ENCODE measurements at regions not wholly inside any gene's neighbourhood (a gene's known extent, or its start where the extent isn't known, plus 50 kb on each side); places are given as distances from the start of the nearest gene placed in this dataset.
"Not testable (repeated sequence)": the region's sequence is repeated elsewhere in the genome, so short reads cannot be mapped to it uniquely, and the experiment has no call there.

DNA sequence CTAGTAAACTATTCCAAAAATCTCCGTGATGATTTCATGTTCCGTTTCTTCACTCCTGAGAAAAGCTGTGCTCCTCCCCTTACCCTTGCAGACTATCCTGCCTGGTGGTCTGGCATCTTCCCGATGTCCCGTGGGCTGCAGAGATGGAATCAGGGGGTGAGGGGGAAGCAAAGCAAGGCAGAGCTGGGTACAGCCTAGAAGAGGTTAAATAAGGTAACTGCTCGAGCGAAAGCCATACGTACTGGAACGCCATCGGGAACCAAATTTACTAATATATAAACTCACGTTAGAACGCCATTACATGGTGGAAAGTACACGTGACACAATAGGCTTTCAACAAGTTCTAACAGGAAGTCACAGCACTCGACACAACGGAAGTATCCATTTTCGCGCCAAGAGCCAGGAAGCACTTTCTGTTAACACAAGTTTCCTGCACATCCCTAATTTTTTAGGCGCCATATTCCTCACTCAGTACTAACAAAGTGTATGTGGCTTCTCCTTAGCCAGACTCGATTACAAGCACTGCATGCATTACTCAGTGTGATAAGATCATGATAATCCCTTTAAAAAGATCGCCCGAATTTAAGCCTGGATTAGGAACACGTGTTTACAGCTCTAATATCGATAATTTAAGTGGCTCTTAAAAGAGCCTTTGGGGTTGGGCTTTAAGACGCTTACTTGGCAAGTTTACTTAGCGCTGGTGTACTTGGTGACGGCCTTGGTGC is 101.6 kb upstream of the PRSS16 start:
- Histone ChIP-seq H3K79me2 (ENCODE audit: insufficient read depth, low read length) (peaks cover 19% of the 10 kb centered on the region), H3K4me2 (ENCODE audit: insufficient read depth, low read length) (peak overlapping the region; percentile 86), H3K4me3 (ENCODE audit: insufficient read depth, low read length) (peak overlapping the region; percentile 84), H4K20me1 (ENCODE audit: insufficient read depth, low read length) (no peaks in the 10 kb centered on the region), H3K27ac (ENCODE audit: low read depth, low read length) (peak overlapping the region; percentile 89), H3K9me3 (ENCODE audit: low read depth, low read length) (no peaks in the 10 kb centered on the region), H3K27me3 (ENCODE audit: insufficient read depth, low read length) (no peaks in the 10 kb centered on the region), H3K4me1 (ENCODE audit: insufficient read depth, low read length) (peaks cover 14% of the 10 kb centered on the region), H3K36me3 (ENCODE audit: insufficient read depth, low read length) (no peaks in the 10 kb centered on the region), H2AFZ (ENCODE audit: low read length) (peak overlapping the region; percentile 93)
- TF ChIP-seq, protein P1, sequence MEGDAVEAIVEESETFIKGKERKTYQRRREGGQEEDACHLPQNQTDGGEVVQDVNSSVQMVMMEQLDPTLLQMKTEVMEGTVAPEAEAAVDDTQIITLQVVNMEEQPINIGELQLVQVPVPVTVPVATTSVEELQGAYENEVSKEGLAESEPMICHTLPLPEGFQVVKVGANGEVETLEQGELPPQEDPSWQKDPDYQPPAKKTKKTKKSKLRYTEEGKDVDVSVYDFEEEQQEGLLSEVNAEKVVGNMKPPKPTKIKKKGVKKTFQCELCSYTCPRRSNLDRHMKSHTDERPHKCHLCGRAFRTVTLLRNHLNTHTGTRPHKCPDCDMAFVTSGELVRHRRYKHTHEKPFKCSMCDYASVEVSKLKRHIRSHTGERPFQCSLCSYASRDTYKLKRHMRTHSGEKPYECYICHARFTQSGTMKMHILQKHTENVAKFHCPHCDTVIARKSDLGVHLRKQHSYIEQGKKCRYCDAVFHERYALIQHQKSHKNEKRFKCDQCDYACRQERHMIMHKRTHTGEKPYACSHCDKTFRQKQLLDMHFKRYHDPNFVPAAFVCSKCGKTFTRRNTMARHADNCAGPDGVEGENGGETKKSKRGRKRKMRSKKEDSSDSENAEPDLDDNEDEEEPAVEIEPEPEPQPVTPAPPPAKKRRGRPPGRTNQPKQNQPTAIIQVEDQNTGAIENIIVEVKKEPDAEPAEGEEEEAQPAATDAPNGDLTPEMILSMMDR (IDR thresholded peaks at IDR 0.05; ENCODE audit: extremely low read depth, low read depth, low read length) = no peak
- DNase-seq (ENCODE audit: insufficient read length, low spot score, missing footprints) = peak; percentile 82

DNA sequence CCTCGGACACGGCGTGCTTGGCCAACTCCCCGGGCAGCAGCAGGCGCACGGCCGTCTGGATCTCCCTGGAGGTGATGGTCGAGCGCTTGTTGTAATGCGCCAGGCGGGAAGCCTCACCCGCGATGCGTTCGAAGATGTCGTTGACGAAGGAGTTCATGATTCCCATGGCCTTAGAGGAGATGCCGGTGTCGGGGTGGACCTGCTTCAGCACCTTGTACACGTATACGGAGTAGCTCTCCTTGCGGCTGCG is 101.1 kb upstream of the PRSS16 start:
- not testable (repeated sequence) for H3K27me3 ChIP-seq (ENCODE audit: insufficient read depth, low read length); H3K36me3 ChIP-seq (ENCODE audit: insufficient read depth, low read length); DNase-seq (ENCODE audit: insufficient read length, low spot score, missing footprints); H3K9me3 ChIP-seq (ENCODE audit: low read depth, low read length); H4K20me1 ChIP-seq (ENCODE audit: insufficient read depth, low read length)
- Histone ChIP-seq H3K4me3 (ENCODE audit: insufficient read depth, low read length) (peak overlapping the region; percentile 84), H2AFZ (ENCODE audit: low read length) (peak overlapping the region; percentile 93), H3K79me2 (ENCODE audit: insufficient read depth, low read length) (peaks cover 19% of the 10 kb centered on the region), H3K4me1 (ENCODE audit: insufficient read depth, low read length) (peaks cover 14% of the 10 kb centered on the region), H3K4me2 (ENCODE audit: insufficient read depth, low read length) (peak overlapping the region; percentile 86), H3K27ac (ENCODE audit: low read depth, low read length) (peak overlapping the region; percentile 89)

DNA sequence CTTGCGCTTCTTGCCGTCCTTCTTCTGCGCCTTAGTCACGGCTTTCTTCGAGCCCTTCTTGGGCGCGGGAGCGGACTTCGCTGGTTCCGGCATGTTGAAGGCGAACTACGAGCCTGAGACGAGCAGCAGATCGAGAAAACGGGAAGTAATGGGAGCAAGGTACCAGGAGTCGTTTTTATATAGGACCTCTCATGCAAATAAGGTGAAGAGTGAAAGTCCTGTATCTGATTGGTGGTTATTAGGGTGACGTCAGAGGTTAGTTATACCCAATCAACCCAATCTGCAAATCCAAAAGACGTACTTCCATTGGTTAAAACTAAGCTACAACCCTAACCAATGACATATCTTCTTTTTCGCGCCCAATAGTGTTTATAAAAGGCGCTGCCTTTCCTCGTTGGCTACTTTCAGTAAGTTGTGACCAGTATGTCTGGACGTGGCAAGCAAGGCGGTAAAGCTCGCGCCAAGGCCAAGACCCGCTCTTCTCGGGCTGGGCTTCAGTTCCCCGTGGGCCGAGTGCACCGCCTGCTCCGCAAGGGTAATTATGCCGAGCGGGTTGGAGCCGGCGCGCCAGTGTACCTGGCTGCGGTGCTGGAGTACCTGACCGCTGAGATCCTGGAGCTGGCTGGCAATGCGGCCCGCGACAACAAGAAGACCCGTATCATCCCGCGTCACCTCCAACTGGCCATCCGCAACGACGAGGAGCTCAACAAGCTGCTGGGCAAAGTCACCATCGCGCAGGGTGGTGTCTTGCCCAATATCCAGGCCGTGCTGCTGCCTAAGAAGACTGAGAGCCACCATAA is 100.6 kb upstream of the PRSS16 start:
- TF ChIP-seq, protein P1 (IDR thresholded peaks at IDR 0.05; ENCODE audit: extremely low read depth, low read depth, low read length) = no peak
- DNase-seq (ENCODE audit: insufficient read length, low spot score, missing footprints) = peak; percentile 97
- Histone ChIP-seq H2AFZ (ENCODE audit: low read length) (peak overlapping the region; percentile 81), H3K27ac (ENCODE audit: low read depth, low read length) (peak overlapping the region; percentile 89), H3K9me3 (ENCODE audit: low read depth, low read length) (no peaks in the 10 kb centered on the region), H4K20me1 (ENCODE audit: insufficient read depth, low read length) (no peaks in the 10 kb centered on the region), H3K4me1 (ENCODE audit: insufficient read depth, low read length) (peaks cover 14% of the 10 kb centered on the region), H3K4me2 (ENCODE audit: insufficient read depth, low read length) (peak overlapping the region; percentile 86), H3K36me3 (ENCODE audit: insufficient read depth, low read length) (no peaks in the 10 kb centered on the region), H3K4me3 (ENCODE audit: insufficient read depth, low read length) (peak overlapping the region; percentile 84), H3K27me3 (ENCODE audit: insufficient read depth, low read length) (no peaks in the 10 kb centered on the region), H3K79me2 (ENCODE audit: insufficient read depth, low read length) (peaks cover 17% of the 10 kb centered on the region)

DNA sequence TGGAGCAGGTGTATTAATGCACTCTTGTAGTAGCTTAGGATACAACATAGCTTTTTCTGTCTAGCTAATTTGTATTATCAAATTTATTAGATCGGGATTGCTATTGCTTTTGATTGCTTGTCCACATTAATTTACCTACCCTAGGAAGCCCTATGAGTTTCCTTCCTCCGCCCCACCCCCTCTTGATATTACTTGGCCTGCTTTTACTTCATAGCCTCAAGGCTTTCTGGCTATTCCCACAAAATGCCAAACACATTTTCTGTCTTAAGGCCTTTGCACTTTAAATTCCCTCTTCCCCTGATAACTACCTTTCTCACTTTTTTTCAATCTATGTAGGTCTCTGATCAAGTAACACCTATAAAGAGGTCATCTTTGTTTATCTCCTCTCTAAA is 99.1 kb upstream of the PRSS16 start:
- H3K4me3 ChIP-seq (ENCODE audit: insufficient read depth, low read length) = no peak overlapping the region
- TF ChIP-seq, protein P1 (IDR thresholded peaks at IDR 0.05; ENCODE audit: extremely low read depth, low read depth, low read length) = no peak

More for the DNA sequence above, 99.1 kb upstream of the PRSS16 start:
- no peaks in the 10 kb centered on the region for H3K27me3 ChIP-seq (ENCODE audit: insufficient read depth, low read length)
- H3K79me2 ChIP-seq (ENCODE audit: insufficient read depth, low read length) = peaks cover 14% of the 10 kb centered on the region
- H3K4me2 ChIP-seq (ENCODE audit: insufficient read depth, low read length) = no peak overlapping the region
- no peaks in the 10 kb centered on the region for H3K9me3 ChIP-seq (ENCODE audit: low read depth, low read length)
- no peak for DNase-seq (ENCODE audit: insufficient read length, low spot score, missing footprints)
- no peak overlapping the region for H2AFZ ChIP-seq (ENCODE audit: low read length)
- H3K4me1 ChIP-seq (ENCODE audit: insufficient read depth, low read length) = peaks cover 14% of the 10 kb centered on the region
- no peaks in the 10 kb centered on the region for H4K20me1 ChIP-seq (ENCODE audit: insufficient read depth, low read length)
- H3K36me3 ChIP-seq (ENCODE audit: insufficient read depth, low read length) = no peaks in the 10 kb centered on the region
- H3K27ac ChIP-seq (ENCODE audit: low read depth, low read length) = no peak overlapping the region

Measured in osteoblast (primary cell).